ENCODE measurements at regions not wholly inside any gene's neighbourhood (a gene's known extent, or its start where the extent isn't known, plus 50 kb on each side); places are given as distances from the start of the nearest gene placed in this dataset.
"Not testable (repeated sequence)": the region's sequence is repeated elsewhere in the genome, so short reads cannot be mapped to it uniquely, and the experiment has no call there.

DNA sequence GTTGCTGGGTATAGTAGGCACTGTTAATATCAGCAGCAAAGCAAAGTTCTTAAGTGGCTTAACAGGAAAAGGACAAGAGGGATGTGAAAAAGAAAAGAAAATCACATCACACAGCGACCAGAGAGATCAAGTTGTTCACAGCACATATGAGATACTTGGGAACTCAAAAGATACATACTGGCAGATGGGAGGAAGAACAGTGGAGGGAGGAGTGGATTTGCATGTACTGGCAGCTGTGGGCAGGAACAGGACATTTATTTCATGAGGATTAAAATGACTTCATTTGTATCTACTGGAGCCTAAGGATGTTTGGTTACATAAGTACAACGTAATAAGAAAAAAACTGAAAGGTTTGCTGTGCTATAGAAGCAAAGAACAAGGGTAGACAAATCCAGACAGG lies 136.5 kb upstream of the IFNG-AS1 start:
- DNase-seq: peak in 1 of 2 donors; percentile 5

GRCh38 chr12:67853204-67853603 lies 136.0 kb upstream of the IFNG-AS1 start:
- no peak for DNase-seq

GRCh38 chr12:67854351-67854750 lies 134.9 kb upstream of the IFNG-AS1 start:
- DNase-seq: no peak

GRCh38 chr12:67855103-67855502 lies 134.1 kb upstream of the IFNG-AS1 start:
- DNase-seq: no peak

- DNase-seq: no peak
Measured at GRCh38 chr12:67871231-67871630, 118.0 kb upstream of the IFNG-AS1 start.

DNA sequence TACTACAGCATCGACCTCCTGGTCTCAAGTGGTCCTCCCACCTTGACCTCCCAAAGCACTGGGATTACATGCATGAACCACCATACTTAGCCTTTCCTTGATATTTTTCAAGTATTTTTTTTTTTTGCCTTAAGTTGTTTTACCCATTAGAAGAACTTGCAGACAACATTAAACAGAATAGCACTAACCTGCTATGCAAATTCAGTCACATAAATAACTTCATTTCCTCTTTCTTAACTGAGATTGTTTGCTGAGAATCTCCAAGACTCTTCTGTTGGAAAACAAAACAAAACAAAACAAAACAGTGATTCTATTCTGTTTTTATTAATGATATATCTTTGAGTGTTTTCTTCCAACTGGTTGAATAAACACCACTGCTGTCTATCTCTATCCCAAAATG lies 115.9 kb upstream of the IFNG-AS1 start:
- DNase-seq: no peak

DNA sequence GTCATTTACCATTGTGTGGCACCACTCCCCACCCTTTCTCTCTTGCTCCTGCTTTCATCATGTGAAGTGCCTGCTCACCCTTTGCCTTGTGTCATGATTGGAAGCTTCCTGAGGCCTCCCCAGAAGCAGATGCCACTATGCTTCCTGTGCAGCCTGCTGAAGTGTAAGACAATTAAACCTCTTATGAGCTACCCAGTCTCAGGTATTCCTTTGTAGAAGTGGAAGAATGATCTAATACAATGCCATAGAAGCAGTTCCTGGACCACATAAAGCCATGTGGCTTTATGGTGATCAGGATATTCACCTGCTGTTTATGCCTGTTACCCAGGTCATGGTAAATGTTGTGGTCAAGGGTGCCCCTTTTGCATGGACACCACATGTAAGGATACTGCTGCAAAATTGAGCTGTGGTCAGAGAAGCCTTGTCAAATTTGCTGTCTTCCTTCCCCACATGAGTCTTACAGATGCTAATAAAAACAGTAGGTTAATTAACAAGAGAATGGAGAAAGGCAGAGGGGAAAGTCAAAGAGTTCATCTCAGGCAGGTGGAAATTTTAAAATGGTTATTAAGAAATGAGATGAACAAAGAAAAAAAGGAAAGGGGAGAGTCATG lies 112.8 kb upstream of the IFNG-AS1 start:
- no peak for DNase-seq

DNA sequence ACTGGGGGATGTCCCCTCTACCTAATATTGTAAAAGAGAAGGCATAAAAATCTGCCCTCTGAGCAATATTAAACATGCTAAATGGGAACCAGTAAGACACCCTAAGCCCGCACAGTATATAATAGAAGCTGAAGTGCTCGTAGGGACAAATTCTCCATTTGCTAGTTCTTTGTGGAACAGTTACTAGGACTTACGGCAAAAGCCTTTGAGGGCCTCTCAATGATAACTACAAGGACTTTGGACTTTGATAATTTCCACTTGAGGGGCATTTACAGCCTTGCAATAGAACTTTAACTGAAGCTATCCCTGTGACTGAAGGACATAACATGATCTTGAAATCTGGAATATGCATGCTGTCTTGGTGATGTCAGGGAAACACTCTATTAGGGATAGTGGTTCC lies 111.5 kb upstream of the IFNG-AS1 start:
- no peak for DNase-seq

GRCh38 chr12:67879937-67880336 lies 109.3 kb upstream of the IFNG-AS1 start:
- no peak for DNase-seq

DNA sequence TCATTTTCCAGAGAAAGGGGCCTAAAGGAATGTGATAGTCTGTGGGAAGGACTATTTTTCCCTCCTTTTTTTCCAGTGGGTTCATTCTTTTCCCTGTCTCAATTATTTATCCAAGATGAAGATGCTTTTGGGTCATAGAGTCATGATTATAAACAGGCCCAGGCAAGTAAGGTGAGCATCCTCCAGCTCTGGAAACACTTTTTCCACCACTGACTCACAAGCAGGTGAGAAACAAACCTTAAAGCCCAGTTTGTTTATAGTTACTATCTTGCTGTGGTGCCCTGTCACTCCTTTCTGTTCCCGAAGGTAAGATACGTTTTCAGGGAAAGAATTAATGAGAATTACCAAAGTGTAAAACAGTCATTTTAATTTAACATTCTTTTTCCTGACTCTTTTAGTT lies 107.7 kb upstream of the IFNG-AS1 start:
- DNase-seq: no peak

GRCh38 chr12:67884596-67884995 lies 104.7 kb upstream of the IFNG-AS1 start:
- DNase-seq: no peak

DNA sequence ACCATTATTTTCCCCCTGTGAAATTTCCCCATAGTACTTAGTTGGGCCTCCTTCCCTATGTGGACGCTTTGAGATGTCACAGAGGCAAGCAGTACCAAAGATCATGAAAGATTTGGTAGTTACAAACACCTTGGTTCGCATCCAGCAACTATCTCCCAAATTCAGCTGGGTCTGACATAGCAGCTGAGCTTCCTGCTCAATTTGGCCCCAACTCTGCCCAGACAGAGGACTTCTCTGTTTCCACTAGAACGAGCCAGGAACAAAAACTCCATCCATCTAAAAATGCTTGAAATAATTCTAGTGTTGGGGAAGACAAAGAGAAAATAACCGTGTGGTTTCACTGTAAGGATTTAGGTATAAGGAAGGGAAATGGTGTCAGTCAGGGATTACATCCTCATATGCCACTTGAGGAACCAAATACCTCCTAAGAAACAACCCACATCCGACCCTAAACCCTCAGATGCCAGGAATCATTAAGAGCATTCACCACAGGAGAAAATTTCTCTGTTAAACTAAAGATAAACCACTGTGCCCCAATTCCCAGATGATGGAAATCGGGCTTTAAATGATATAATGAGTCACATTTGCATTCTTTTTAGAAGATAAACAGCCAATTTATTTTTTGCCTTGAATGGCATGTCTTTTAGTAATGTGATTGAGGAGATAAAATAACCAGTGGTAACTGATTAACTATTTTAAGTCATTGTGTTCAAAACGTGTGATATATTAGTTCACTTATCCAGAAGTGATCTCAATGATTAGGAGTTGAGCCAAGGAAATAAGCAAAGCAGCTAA lies 103.7 kb upstream of the IFNG-AS1 start:
- DNase-seq: no peak

- no peak for DNase-seq
Measured at GRCh38 chr12:67887065-67887464, 102.2 kb upstream of the IFNG-AS1 start.

- DNase-seq: no peak
Measured at GRCh38 chr12:67889931-67890330, 99.3 kb upstream of the IFNG-AS1 start.

DNA sequence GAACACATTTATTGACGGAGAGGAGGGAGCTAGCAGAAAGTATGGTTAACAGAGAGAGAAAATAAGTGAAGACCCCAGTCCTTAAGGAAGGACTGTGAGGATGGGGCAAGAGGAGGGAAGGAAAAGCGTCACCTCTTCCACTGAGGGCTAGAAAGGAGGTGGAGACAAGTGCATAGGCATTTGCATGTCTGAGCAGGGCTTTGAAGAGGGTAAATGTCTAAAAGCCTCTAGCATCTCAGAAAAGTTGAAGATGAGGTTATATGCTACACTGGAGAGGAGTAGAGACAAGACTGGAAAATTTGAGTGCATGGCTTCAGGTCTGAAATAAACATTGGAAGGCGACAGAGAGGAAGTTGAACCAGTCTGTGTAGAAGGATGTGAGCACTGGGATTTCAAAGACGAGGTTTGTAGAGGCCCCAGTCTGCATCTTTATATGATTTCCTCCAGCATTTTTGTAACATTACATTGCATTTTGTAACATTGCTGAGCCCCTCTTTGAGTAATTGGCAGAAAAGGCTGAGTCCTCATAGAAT lies 98.5 kb upstream of the IFNG-AS1 start:
- no peak for DNase-seq

- DNase-seq: no peak
Measured at GRCh38 chr12:67891596-67891995, 97.7 kb upstream of the IFNG-AS1 start.

GRCh38 chr12:67892259-67893021 lies 96.8 kb upstream of the IFNG-AS1 start:
- DNase-seq: no peak

GRCh38 chr12:67893022-67893580 lies 96.1 kb upstream of the IFNG-AS1 start:
- no peak for DNase-seq

GRCh38 chr12:67900418-67900817 lies 88.8 kb upstream of the IFNG-AS1 start:
- DNase-seq: not testable (repeated sequence)

- DNase-seq: no peak
Measured at GRCh38 chr12:67909091-67909531, 80.1 kb upstream of the IFNG-AS1 start.

DNA sequence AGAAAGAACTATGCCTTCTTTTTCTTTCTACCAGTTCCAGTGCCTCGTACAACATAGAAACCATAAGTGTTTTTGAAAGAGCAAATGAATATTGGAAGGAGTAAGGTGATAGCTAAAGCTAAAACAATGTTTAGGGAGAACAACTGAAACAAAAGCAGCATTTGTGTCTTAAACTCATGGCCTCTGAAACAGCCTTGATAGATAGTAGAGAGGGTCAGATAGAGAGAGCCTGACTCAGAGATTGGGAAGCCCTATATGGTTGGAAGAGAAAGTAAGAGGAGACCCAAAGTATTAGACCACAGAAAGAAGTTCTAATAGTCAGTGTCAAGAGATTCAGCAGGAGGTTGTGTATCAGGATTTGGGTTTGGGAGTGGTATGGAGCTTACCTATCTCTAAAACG lies 79.6 kb upstream of the IFNG-AS1 start:
- no peak for DNase-seq

- DNase-seq: no peak
Measured at GRCh38 chr12:67910360-67911274, 78.6 kb upstream of the IFNG-AS1 start.
